GM12878 (cell line): ENCODE measurements at regions not wholly inside any gene's neighbourhood (a gene's known extent, or its start where the extent isn't known, plus 50 kb on each side); places are given as distances from the start of the nearest gene placed in this dataset.

Experiments used
- CREB1 ChIP-seq: IDR thresholded peaks from 2 replicates; pipeline ENCODE4 v1.6.1; 2012; ENCODE audit warnings: low read depth, mild to moderate bottlenecking, inconsistent platforms
- EZH2 ChIP-seq: IDR thresholded peaks from 2 replicates; pipeline ENCODE4 v1.6.1; 2012; ENCODE audit warnings: low read depth, mild to moderate bottlenecking, control low read depth, inconsistent platforms, low read length, borderline replicate concordance; ENCODE audit not compliant: control insufficient read depth
- MAX ChIP-seq: IDR thresholded peaks from 2 replicates; pipeline ENCODE4 v1.6.1; 2012; ENCODE audit warnings: low read depth, low read length, improper control_type of control experiment
- POLR2AphosphoS5 ChIP-seq: IDR thresholded peaks from 2 replicates; pipeline ENCODE4 v1.6.1; 2011; ENCODE audit warnings: mild to moderate bottlenecking, low read length, inconsistent platforms
- SMARCA5 ChIP-seq: fragments of 450-650 bp; IDR thresholded peaks from 2 replicates; pipeline ENCODE4 v1.6.1; 2017; ENCODE audit warnings: mild to moderate bottlenecking
- TF ChIP-seq, protein P1 (sequence below), 3 experiments: IDR thresholded peaks in 2 of 3; conservative IDR thresholded peaks in 1 of 3; 2 replicates each; pipeline ENCODE4 v1.5.1; 2011; ENCODE audit warnings: low read depth in 3 of 3, low read length in 3 of 3, mild to moderate bottlenecking in 3 of 3, control low read depth in 2 of 3, moderate library complexity in 2 of 3, inconsistent platforms in 1 of 3, mixed read lengths in 1 of 3; ENCODE audit not compliant: control insufficient read depth in 2 of 3, insufficient read depth in 1 of 3; ENCODE audit errors: extremely low read depth in 1 of 3

- TF ChIP-seq MAX (no peak), EZH2 (no peak), SMARCA5 (no peak), POLR2AphosphoS5 (no peak), CREB1 (no peak)
- TF ChIP-seq, protein P1, sequence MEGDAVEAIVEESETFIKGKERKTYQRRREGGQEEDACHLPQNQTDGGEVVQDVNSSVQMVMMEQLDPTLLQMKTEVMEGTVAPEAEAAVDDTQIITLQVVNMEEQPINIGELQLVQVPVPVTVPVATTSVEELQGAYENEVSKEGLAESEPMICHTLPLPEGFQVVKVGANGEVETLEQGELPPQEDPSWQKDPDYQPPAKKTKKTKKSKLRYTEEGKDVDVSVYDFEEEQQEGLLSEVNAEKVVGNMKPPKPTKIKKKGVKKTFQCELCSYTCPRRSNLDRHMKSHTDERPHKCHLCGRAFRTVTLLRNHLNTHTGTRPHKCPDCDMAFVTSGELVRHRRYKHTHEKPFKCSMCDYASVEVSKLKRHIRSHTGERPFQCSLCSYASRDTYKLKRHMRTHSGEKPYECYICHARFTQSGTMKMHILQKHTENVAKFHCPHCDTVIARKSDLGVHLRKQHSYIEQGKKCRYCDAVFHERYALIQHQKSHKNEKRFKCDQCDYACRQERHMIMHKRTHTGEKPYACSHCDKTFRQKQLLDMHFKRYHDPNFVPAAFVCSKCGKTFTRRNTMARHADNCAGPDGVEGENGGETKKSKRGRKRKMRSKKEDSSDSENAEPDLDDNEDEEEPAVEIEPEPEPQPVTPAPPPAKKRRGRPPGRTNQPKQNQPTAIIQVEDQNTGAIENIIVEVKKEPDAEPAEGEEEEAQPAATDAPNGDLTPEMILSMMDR (IDR thresholded peaks at IDR 0.05 in 2 of 3, conservative IDR thresholded peaks at IDR 0.05 in 1 of 3; ENCODE audit: control insufficient read depth in 2 of 3, extremely low read depth in 1 of 3, insufficient read depth in 1 of 3, low read depth in 3 of 3, low read length in 3 of 3) = no peak
These were observed 59.9 kb downstream of the CH25H start for GRCh38 chr10:89147256-89147655.
